Tibial nerve (tissue), 4 donors: ENCODE measurements at regions not wholly inside any gene's neighbourhood (a gene's known extent, or its start where the extent isn't known, plus 50 kb on each side); places are given as distances from the start of the nearest gene placed in this dataset.

ENCODE experiments used
- DNase-seq, 2 donors: peaks; one replicate each; pipeline ENCODE4 v3.0.0-alpha.2; 2019; ENCODE audit warnings: low spot score in 2 of 2
- H3K27ac ChIP-seq, 4 donors: fragments of 200-600 bp; sonication (generic) in 3 of 4; one replicate each; pipeline ENCODE4 v1.5.1; 2017 to 2019; ENCODE audit warnings: mild to moderate bottlenecking in 1 of 4
- H3K27me3 ChIP-seq, 2 donors: fragments of 200-600 bp; sonication (generic) in 1 of 2; one replicate each; pipeline versions ENCODE4 v1.5.1 to v1.6.0; 2017 to 2019
- H3K36me3 ChIP-seq, 3 donors: fragments of 200-600 bp; sonication (generic); one replicate each; pipeline ENCODE4 v1.5.1; 2018 to 2019
- H3K4me1 ChIP-seq, 4 donors: fragments of 200-600 bp; sonication (generic) in 3 of 4; one replicate each; pipeline ENCODE4 v1.5.1; 2017 to 2019
- H3K4me3 ChIP-seq, 4 donors: fragments of 200-600 bp; sonication (generic) in 3 of 4; one replicate each; pipeline ENCODE4 v1.5.1; 2017 to 2019; ENCODE audit warnings: mild to moderate bottlenecking in 1 of 4, moderate library complexity in 1 of 4
- H3K9me3 ChIP-seq, 4 donors: fragments of 200-600 bp; sonication (generic) in 3 of 4; one replicate each; pipeline ENCODE4 v1.5.1; 2017 to 2019
- EP300 ChIP-seq, 2 donors: sonication (generic); formaldehyde crosslinking; IDR thresholded peaks; one replicate each; pipeline ENCODE4 v1.6.1; 2017; ENCODE audit warnings: antibody characterized with exemption in 2 of 2, mild to moderate bottlenecking in 1 of 2
- POLR2A ChIP-seq, 2 donors: fragments of 450-650 bp; IDR thresholded peaks; one replicate each; pipeline ENCODE4 v1.6.1; 2017; ENCODE audit warnings: antibody characterized with exemption in 2 of 2, mild to moderate bottlenecking in 2 of 2, moderate library complexity in 2 of 2
- WGBS, 2 donors: methylation state at CpG; one replicate each; pipeline ENCODE4 v1.1.5; 2018; 5-methylcytosine and 5-hydroxymethylcytosine counted together
- TF ChIP-seq, protein P1 (sequence below), 5 experiments: fragments of 200-600 bp in 3 of 5; fragments of 450-650 bp in 2 of 5; sonication (generic) in 3 of 5; IDR thresholded peaks; one replicate each; pipeline ENCODE4 v1.5.1; 2016 to 2019; ENCODE audit warnings: antibody characterized with exemption in 5 of 5, mild to moderate bottlenecking in 3 of 5, moderate library complexity in 2 of 5

DNA sequence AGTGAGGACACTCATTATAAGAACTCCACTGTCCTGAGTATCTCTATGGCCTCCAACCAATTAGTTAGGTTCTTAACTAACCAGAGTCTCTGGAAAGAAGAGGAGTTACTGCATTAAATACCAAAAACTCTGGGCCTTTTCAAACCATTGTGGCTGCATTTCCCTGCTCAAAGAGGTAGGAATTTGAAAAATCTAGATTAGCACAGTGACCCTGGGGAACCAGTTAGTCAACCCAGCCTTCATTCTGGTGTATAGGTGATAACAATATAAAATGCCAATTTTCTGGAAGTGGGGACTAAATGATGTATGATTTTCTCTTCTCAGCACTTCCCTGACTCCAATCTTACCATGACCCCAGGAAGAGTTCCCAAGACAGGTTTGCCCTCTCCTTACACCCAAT, 287.8 kb upstream of the SETBP1 start:
- no peak overlapping the region for H3K27ac ChIP-seq
- H3K4me3 ChIP-seq, result no peak overlapping the region
- H3K4me1 ChIP-seq, result peaks cover 0 to 2% (median 0%) of the 10 kb centered on the region in 4 donors
- H3K36me3 ChIP-seq, result no peaks in the 10 kb centered on the region
- TF ChIP-seq POLR2A (IDR thresholded peaks at IDR 0.05) (no peak), EP300 (IDR thresholded peaks at IDR 0.05) (no peak)
- TF ChIP-seq, protein P1, sequence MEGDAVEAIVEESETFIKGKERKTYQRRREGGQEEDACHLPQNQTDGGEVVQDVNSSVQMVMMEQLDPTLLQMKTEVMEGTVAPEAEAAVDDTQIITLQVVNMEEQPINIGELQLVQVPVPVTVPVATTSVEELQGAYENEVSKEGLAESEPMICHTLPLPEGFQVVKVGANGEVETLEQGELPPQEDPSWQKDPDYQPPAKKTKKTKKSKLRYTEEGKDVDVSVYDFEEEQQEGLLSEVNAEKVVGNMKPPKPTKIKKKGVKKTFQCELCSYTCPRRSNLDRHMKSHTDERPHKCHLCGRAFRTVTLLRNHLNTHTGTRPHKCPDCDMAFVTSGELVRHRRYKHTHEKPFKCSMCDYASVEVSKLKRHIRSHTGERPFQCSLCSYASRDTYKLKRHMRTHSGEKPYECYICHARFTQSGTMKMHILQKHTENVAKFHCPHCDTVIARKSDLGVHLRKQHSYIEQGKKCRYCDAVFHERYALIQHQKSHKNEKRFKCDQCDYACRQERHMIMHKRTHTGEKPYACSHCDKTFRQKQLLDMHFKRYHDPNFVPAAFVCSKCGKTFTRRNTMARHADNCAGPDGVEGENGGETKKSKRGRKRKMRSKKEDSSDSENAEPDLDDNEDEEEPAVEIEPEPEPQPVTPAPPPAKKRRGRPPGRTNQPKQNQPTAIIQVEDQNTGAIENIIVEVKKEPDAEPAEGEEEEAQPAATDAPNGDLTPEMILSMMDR (IDR thresholded peaks at IDR 0.05), result no peak
- H3K9me3 ChIP-seq, result no peaks in the 10 kb centered on the region
- no peaks in the 10 kb centered on the region for H3K27me3 ChIP-seq
- no peak for DNase-seq

DNA sequence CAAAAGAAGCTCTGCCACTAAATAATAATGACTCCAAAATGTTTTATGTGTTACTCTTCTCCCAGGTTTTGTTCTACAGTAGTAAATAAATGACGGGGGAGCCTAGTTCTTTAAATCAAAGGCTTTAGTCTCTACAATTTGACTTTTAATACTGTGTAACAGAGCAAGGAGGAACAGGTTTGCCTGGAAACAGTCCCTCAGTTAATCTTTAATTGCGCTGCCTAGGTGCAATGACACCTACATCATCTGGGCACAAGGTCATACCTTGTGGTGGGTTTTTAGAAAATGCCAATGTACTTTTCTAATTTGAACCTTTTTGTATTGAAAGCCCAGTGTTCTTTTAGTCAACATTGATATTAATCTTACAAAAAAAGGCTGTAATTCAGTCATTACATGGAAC, 287.3 kb upstream of the SETBP1 start:
- H3K27me3 ChIP-seq, result no peaks in the 10 kb centered on the region
- 97% methylated on average over 2 of the region's 2 CpGs for WGBS, 2 donors
- no peak for DNase-seq
- no peak overlapping the region for H3K27ac ChIP-seq
- H3K9me3 ChIP-seq, result no peaks in the 10 kb centered on the region
- H3K4me1 ChIP-seq, result no peaks in the 10 kb centered on the region
- no peak overlapping the region for H3K4me3 ChIP-seq
- TF ChIP-seq EP300 (IDR thresholded peaks at IDR 0.05) (no peak), POLR2A (IDR thresholded peaks at IDR 0.05) (no peak)
- TF ChIP-seq, protein P1 (IDR thresholded peaks at IDR 0.05), result no peak
- H3K36me3 ChIP-seq, result no peaks in the 10 kb centered on the region

DNA sequence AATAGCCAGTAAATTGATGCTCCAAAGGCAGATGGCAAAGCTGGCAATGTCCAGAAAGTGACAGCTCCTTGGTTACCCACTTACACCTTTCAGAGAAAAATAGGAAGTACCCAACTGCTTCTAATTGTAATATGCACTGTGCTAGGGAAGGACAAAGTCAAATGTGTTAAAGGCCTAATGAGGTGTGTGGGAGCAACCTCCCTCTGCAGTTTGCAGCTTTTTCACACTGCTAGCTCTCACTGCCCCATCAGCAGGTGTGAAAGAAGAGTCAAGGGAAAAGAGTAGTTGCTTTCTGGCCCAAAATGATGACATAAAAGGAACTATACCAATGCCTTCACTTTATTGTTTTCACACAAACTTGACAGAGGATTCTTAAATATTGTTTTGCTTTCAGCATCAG, 284.1 kb upstream of the SETBP1 start:
- no peak overlapping the region for H3K27ac ChIP-seq
- H3K36me3 ChIP-seq, result no peaks in the 10 kb centered on the region
- TF ChIP-seq EP300 (IDR thresholded peaks at IDR 0.05) (no peak), POLR2A (IDR thresholded peaks at IDR 0.05) (no peak)
- TF ChIP-seq, protein P1 (IDR thresholded peaks at IDR 0.05), result no peak
- H3K9me3 ChIP-seq, result no peaks in the 10 kb centered on the region
- no peak overlapping the region for H3K4me3 ChIP-seq
- no peaks in the 10 kb centered on the region for H3K27me3 ChIP-seq
- no peak for DNase-seq
- no peaks in the 10 kb centered on the region for H3K4me1 ChIP-seq

DNA sequence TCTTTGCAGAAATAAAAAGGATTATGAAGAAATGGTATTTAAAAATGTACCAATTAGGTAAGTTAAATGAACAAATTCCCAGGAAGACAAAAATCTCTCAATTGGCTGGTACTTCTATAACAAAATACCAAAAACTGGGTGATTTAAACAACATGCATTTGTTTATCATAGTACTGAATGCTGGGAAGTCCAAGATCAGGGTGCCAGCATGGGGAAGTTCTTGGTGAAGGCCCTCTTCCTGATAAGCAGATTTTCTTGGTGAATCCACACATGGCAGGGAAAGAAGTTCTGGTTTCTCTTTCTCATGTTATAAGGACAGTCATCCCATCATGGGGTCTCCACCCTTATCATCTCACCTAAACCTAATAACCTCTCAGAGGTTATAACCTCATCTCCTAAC, 271.6 kb upstream of the SETBP1 start:
- Histone ChIP-seq H3K27me3 (no peaks in the 10 kb centered on the region), H3K36me3 (no peaks in the 10 kb centered on the region), H3K9me3 (no peaks in the 10 kb centered on the region), H3K27ac (no peak overlapping the region), H3K4me1 (no peaks in the 10 kb centered on the region), H3K4me3 (no peak overlapping the region)
- DNase-seq, result no peak
- TF ChIP-seq EP300 (IDR thresholded peaks at IDR 0.05) (no peak), POLR2A (IDR thresholded peaks at IDR 0.05) (no peak)
- TF ChIP-seq, protein P1 (IDR thresholded peaks at IDR 0.05), result no peak

DNA sequence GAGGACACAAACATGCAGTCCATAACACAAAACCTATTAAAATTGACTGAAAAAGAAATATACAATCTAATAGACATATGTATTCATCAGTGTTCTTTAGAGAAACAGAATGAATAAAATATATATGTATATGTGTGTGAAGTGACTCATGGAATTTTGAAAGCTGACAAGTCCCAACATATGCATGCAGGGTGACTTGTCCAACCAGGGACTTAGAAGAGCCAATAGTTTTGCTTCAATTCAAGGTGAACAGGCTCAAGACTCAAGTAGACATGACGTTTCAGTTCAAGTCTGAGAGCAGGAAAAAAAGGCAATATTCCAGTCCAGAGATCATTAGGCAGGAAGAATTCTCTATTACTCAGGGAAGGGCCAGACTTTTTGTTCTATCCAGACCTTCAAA, 271.2 kb upstream of the SETBP1 start:
- 82 to 93% methylated on average over 1 of the region's 1 CpG for WGBS, 2 donors
- no peaks in the 10 kb centered on the region for H3K4me1 ChIP-seq
- H3K4me3 ChIP-seq, result no peak overlapping the region
- H3K36me3 ChIP-seq, result no peaks in the 10 kb centered on the region
- no peak for DNase-seq
- no peaks in the 10 kb centered on the region for H3K9me3 ChIP-seq
- no peak overlapping the region for H3K27ac ChIP-seq
- H3K27me3 ChIP-seq, result no peaks in the 10 kb centered on the region
- TF ChIP-seq EP300 (IDR thresholded peaks at IDR 0.05) (no peak), POLR2A (IDR thresholded peaks at IDR 0.05) (no peak)
- TF ChIP-seq, protein P1 (IDR thresholded peaks at IDR 0.05), result no peak
